ENCODE measurements at regions not wholly inside any gene's neighbourhood (a gene's known extent, or its start where the extent isn't known, plus 50 kb on each side); places are given as distances from the start of the nearest gene placed in this dataset.
"Not testable (repeated sequence)": the region's sequence is repeated elsewhere in the genome, so short reads cannot be mapped to it uniquely, and the experiment has no call there.

- DNase-seq (ENCODE audit: low read depth in 2 of 2) = no peak
These were observed 135.9 kb downstream of the C6orf118 start for GRCh38 chr6:165173484-165173883.

- DNase-seq (ENCODE audit: low read depth in 2 of 2) = no peak
These were observed 141.5 kb downstream of the C6orf118 start for GRCh38 chr6:165167861-165168260.

- no peak for DNase-seq (ENCODE audit: low read depth in 2 of 2)
These were observed 142.1 kb downstream of the C6orf118 start for GRCh38 chr6:165167311-165167710.

- DNase-seq (ENCODE audit: low read depth in 2 of 2) = no peak
These were observed 145.9 kb downstream of the C6orf118 start for GRCh38 chr6:165163519-165163918.

GRCh38 chr6:165159460-165159859 lies 149.9 kb downstream of the C6orf118 start:
- DNase-seq (ENCODE audit: low read depth in 2 of 2) = no peak

GRCh38 chr6:165146456-165146855 lies 162.9 kb downstream of the C6orf118 start:
- DNase-seq (ENCODE audit: low read depth in 2 of 2) = no peak

- DNase-seq (ENCODE audit: low read depth in 2 of 2) = no peak
These were observed 173.5 kb downstream of the C6orf118 start for GRCh38 chr6:165135889-165136288.

- no peak for DNase-seq (ENCODE audit: low read depth in 2 of 2)
These were observed 180.3 kb downstream of the C6orf118 start for GRCh38 chr6:165129086-165129485.

- not testable (repeated sequence) for DNase-seq (ENCODE audit: low read depth in 2 of 2)
These were observed 181.7 kb downstream of the C6orf118 start for GRCh38 chr6:165127743-165128142.

- DNase-seq (ENCODE audit: low read depth in 2 of 2) = not testable (repeated sequence)
These were observed 184.7 kb downstream of the C6orf118 start for GRCh38 chr6:165124681-165125080.

GRCh38 chr6:165119231-165120020 lies 190.0 kb downstream of the C6orf118 start:
- DNase-seq (ENCODE audit: low read depth in 2 of 2) = no peak

- no peak for DNase-seq (ENCODE audit: low read depth in 2 of 2)
These were observed 190.7 kb downstream of the C6orf118 start for GRCh38 chr6:165118736-165119135.

- DNase-seq (ENCODE audit: low read depth in 2 of 2) = no peak
These were observed 191.6 kb downstream of the C6orf118 start for GRCh38 chr6:165117806-165118205.

- DNase-seq (ENCODE audit: low read depth in 2 of 2) = no peak
These were observed 192.3 kb downstream of the C6orf118 start for GRCh38 chr6:165117121-165117520.

GRCh38 chr6:165110860-165111259 lies 198.5 kb downstream of the C6orf118 start:
- no peak for DNase-seq (ENCODE audit: low read depth in 2 of 2)

GRCh38 chr6:165109011-165109410 lies 200.4 kb downstream of the C6orf118 start:
- DNase-seq (ENCODE audit: low read depth in 2 of 2) = no peak

GRCh38 chr6:165106261-165106660 lies 203.1 kb downstream of the C6orf118 start:
- no peak for DNase-seq (ENCODE audit: low read depth in 2 of 2)

GRCh38 chr6:165098165-165098564 lies 211.2 kb downstream of the C6orf118 start:
- peak in 1 of 2 donors; percentile 31 for DNase-seq (ENCODE audit: low read depth in 2 of 2)

- DNase-seq (ENCODE audit: low read depth in 2 of 2) = no peak
These were observed 212.5 kb downstream of the C6orf118 start for GRCh38 chr6:165096868-165097267.

- no peak for DNase-seq (ENCODE audit: low read depth in 2 of 2)
These were observed 213.2 kb downstream of the C6orf118 start for GRCh38 chr6:165096209-165096608.

GRCh38 chr6:165092881-165093595 lies 216.4 kb downstream of the C6orf118 start:
- no peak for DNase-seq (ENCODE audit: low read depth in 2 of 2)

- peak in 1 of 2 donors; percentile 37 for DNase-seq (ENCODE audit: low read depth in 2 of 2)
These were observed 218.2 kb downstream of the C6orf118 start for GRCh38 chr6:165091121-165091785.
